ENCODE measurements at regions not wholly inside any gene's neighbourhood (a gene's known extent, or its start where the extent isn't known, plus 50 kb on each side); places are given as distances from the start of the nearest gene placed in this dataset.

- no peak for ATAC-seq (ENCODE audit: insufficient read depth, low read depth)
- H2AFZ ChIP-seq (ENCODE audit: low read depth, low read length) = no peak overlapping the region
These were observed 233.3 kb upstream of the FLRT2 start for GRCh38 chr14:85296456-85297210.

DNA sequence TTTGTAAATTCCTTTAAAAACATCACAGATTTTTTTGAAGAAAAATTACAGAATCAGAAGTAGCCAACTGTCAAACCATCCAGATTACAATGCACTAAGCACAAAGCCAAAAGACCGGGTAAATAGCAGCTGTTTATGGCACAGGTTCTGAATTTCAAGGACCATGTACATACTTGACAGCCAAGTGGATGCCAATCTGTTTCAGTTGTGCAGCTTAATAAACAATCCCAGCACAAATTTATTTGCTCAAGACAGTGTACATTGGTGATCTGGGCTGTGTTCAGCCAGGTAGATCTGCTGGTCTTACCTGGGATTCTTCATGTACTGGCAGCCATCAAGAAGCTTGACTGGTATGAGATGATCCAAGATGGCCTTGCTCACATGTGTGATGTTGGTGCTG is 229.8 kb upstream of the FLRT2 start:
- Histone ChIP-seq H3K27ac (ENCODE audit: low read length) (no peak overlapping the region), H3K4me1 (ENCODE audit: insufficient read depth, low read length) (no peaks in the 10 kb centered on the region), H4K20me1 (ENCODE audit: insufficient read depth, low read length) (no peaks in the 10 kb centered on the region), H3K4me2 (ENCODE audit: insufficient read depth, low read length) (no peak overlapping the region), H3K9ac (ENCODE audit: low read depth, low read length) (no peak overlapping the region), H3K4me3 (ENCODE audit: low read depth in 1 of 2, low read length in 2 of 2) (no peak overlapping the region), H3K9me3 (ENCODE audit: insufficient read depth, low read length, severe bottlenecking) (no peaks in the 10 kb centered on the region), H2AFZ (ENCODE audit: low read depth, low read length) (no peak overlapping the region), H3K36me3 (ENCODE audit: insufficient read depth, low read length) (no peaks in the 10 kb centered on the region), H3K79me2 (ENCODE audit: insufficient read depth, low read length) (no peaks in the 10 kb centered on the region), H3K27me3 (ENCODE audit: insufficient read depth, low read length, poor library complexity) (no peaks in the 10 kb centered on the region)
- DNase-seq (no peak), ATAC-seq (ENCODE audit: insufficient read depth, low read depth) (no peak)
- TF ChIP-seq, protein P1, sequence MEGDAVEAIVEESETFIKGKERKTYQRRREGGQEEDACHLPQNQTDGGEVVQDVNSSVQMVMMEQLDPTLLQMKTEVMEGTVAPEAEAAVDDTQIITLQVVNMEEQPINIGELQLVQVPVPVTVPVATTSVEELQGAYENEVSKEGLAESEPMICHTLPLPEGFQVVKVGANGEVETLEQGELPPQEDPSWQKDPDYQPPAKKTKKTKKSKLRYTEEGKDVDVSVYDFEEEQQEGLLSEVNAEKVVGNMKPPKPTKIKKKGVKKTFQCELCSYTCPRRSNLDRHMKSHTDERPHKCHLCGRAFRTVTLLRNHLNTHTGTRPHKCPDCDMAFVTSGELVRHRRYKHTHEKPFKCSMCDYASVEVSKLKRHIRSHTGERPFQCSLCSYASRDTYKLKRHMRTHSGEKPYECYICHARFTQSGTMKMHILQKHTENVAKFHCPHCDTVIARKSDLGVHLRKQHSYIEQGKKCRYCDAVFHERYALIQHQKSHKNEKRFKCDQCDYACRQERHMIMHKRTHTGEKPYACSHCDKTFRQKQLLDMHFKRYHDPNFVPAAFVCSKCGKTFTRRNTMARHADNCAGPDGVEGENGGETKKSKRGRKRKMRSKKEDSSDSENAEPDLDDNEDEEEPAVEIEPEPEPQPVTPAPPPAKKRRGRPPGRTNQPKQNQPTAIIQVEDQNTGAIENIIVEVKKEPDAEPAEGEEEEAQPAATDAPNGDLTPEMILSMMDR (IDR thresholded peaks at IDR 0.05; ENCODE audit: borderline replicate concordance, extremely low read depth, low read length, poor library complexity, severe bottlenecking) = no peak
- TF ChIP-seq EZH2 (IDR thresholded peaks at IDR 0.05; ENCODE audit: borderline replicate concordance, low read depth, low read length, severe bottlenecking) = no peak

More at GRCh38 chr14:85296456-85297210, 233.3 kb upstream of the FLRT2 start:
- Histone ChIP-seq H4K20me1 (ENCODE audit: insufficient read depth, low read length) (no peaks in the 10 kb centered on the region), H3K36me3 (ENCODE audit: insufficient read depth, low read length) (no peaks in the 10 kb centered on the region), H3K27ac (ENCODE audit: low read length) (no peak overlapping the region), H3K4me2 (ENCODE audit: insufficient read depth, low read length) (no peak overlapping the region), H3K4me1 (ENCODE audit: insufficient read depth, low read length) (no peaks in the 10 kb centered on the region), H3K4me3 (ENCODE audit: low read depth in 1 of 2, low read length in 2 of 2) (no peak overlapping the region), H3K79me2 (ENCODE audit: insufficient read depth, low read length) (no peaks in the 10 kb centered on the region), H3K9ac (ENCODE audit: low read depth, low read length) (no peak overlapping the region), H3K9me3 (ENCODE audit: insufficient read depth, low read length, severe bottlenecking) (no peaks in the 10 kb centered on the region), H3K27me3 (ENCODE audit: insufficient read depth, low read length, poor library complexity) (no peaks in the 10 kb centered on the region)
- DNase-seq = no peak
- TF ChIP-seq EZH2 (IDR thresholded peaks at IDR 0.05; ENCODE audit: borderline replicate concordance, low read depth, low read length, severe bottlenecking) = no peak
- TF ChIP-seq, protein P1 (IDR thresholded peaks at IDR 0.05; ENCODE audit: borderline replicate concordance, extremely low read depth, low read length, poor library complexity, severe bottlenecking) = no peak

DNA sequence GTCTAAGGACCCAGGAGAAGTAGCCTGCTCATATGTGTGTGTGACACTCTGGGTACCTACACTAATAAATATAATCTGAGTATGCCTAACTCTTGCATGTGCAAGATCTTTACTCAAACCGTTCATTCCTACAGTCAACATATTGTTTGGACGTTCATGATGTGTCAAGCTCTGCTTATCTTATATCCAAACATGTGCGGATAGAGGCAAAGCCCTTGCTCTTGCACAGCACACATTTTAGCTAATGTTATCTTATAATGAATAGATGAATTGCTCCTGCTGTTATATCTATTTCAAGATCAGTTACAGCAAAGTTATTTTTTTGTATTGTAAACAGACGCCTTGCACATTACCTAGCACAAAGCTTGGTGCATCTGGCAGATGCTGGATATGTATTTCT is 228.4 kb upstream of the FLRT2 start:
- H3K79me2 ChIP-seq (ENCODE audit: insufficient read depth, low read length) = no peaks in the 10 kb centered on the region
- TF ChIP-seq, protein P1 (IDR thresholded peaks at IDR 0.05; ENCODE audit: borderline replicate concordance, extremely low read depth, low read length, poor library complexity, severe bottlenecking) = no peak
- no peak for TF ChIP-seq EZH2 (IDR thresholded peaks at IDR 0.05; ENCODE audit: borderline replicate concordance, low read depth, low read length, severe bottlenecking)
- H3K4me3 ChIP-seq (ENCODE audit: low read depth in 1 of 2, low read length in 2 of 2) = no peak overlapping the region
- H3K4me2 ChIP-seq (ENCODE audit: insufficient read depth, low read length) = no peak overlapping the region
- no peaks in the 10 kb centered on the region for H4K20me1 ChIP-seq (ENCODE audit: insufficient read depth, low read length)
- ATAC-seq (ENCODE audit: insufficient read depth, low read depth) (no peak), DNase-seq (no peak)
- no peak overlapping the region for H3K27ac ChIP-seq (ENCODE audit: low read length)
- no peaks in the 10 kb centered on the region for H3K36me3 ChIP-seq (ENCODE audit: insufficient read depth, low read length)
- H3K27me3 ChIP-seq (ENCODE audit: insufficient read depth, low read length, poor library complexity) = no peaks in the 10 kb centered on the region
- H3K9ac ChIP-seq (ENCODE audit: low read depth, low read length) = no peak overlapping the region
- H3K4me1 ChIP-seq (ENCODE audit: insufficient read depth, low read length) = no peaks in the 10 kb centered on the region
- H3K9me3 ChIP-seq (ENCODE audit: insufficient read depth, low read length, severe bottlenecking) = no peaks in the 10 kb centered on the region
- no peak overlapping the region for H2AFZ ChIP-seq (ENCODE audit: low read depth, low read length)

All from DND-41 (cell line).